ENCODE measurements at regions not wholly inside any gene's neighbourhood (a gene's known extent, or its start where the extent isn't known, plus 50 kb on each side); places are given as distances from the start of the nearest gene placed in this dataset.

DNA sequence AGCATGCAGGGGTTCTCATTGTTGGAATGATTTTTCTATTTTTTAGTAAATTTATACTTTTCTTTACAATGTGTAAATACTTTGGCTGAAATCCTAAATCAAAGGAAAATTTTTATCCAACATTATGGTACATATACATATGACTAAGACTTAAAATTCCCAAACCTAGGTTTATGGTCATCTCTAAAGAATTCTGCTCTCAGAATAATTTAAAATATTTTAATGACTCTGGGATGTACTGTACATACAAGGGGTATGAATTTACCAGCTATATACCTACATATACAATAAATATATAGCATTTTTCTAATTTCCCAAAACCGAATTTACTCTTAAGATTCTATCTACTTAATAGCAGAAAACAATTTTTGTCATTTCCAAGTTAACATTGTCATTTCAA, 137.9 kb upstream of the POU1F1 start:
- TF ChIP-seq CTCF (IDR thresholded peaks at IDR 0.05) (no peak), POLR2A (IDR thresholded peaks at IDR 0.05) (no peak)
